ENCODE measurements at regions not wholly inside any gene's neighbourhood (a gene's known extent, or its start where the extent isn't known, plus 50 kb on each side); places are given as distances from the start of the nearest gene placed in this dataset.

- no peak for TF ChIP-seq CTCF (conservative IDR thresholded peaks at IDR 0.05)
- no peak overlapping the region for H3K27ac ChIP-seq
Observed at GRCh38 chr13:47628666-47629065, 372.4 kb downstream of the SUCLA2 start.

- no peak overlapping the region for H3K27ac ChIP-seq
- TF ChIP-seq CTCF (conservative IDR thresholded peaks at IDR 0.05): no peak
Observed at GRCh38 chr13:47623862-47624261, 377.2 kb downstream of the SUCLA2 start.

GRCh38 chr13:47621931-47622330 is 379.1 kb downstream of the SUCLA2 start:
- no peak for TF ChIP-seq CTCF (conservative IDR thresholded peaks at IDR 0.05)
- no peak overlapping the region for H3K27ac ChIP-seq

- no peak overlapping the region for H3K27ac ChIP-seq
- TF ChIP-seq CTCF (conservative IDR thresholded peaks at IDR 0.05): no peak
Observed at GRCh38 chr13:47611664-47612288, 389.3 kb downstream of the SUCLA2 start.

- no peak for TF ChIP-seq CTCF (conservative IDR thresholded peaks at IDR 0.05)
- no peak overlapping the region for H3K27ac ChIP-seq
Observed at GRCh38 chr13:47610687-47611086, 390.4 kb downstream of the SUCLA2 start.

GRCh38 chr13:47603365-47603764 is 397.7 kb downstream of the SUCLA2 start:
- no peak for TF ChIP-seq CTCF (conservative IDR thresholded peaks at IDR 0.05)
- H3K27ac ChIP-seq: no peak overlapping the region

GRCh38 chr13:47598340-47598911 is 402.6 kb downstream of the SUCLA2 start:
- peak; percentile 68 for TF ChIP-seq CTCF (conservative IDR thresholded peaks at IDR 0.05)
- H3K27ac ChIP-seq: no peak overlapping the region
